ENCODE measurements at regions not wholly inside any gene's neighbourhood (a gene's known extent, or its start where the extent isn't known, plus 50 kb on each side); places are given as distances from the start of the nearest gene placed in this dataset.

GRCh38 chr2:118698564-118698963, 148.9 kb downstream of the EN1 start:
- no peak for DNase-seq (ENCODE audit: low spot score)

DNA sequence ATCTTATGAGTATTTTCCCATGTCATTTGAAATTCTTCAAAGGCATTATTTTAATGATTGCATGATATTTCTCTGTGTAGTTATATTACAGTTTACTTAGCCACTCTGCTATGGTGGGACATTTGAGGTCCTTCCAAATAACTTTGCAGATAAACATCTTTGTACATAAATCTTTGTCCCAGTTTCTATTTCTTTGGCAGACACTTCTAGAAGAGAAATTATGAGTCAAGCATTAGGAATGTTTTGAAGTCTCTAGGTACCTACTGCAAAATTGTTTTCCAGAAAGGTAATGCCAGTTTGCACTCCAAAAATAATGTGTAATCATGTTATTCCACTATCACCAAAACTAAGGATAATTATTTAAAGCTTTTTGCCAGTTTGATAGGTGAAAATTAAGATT, 149.7 kb downstream of the EN1 start:
- DNase-seq (ENCODE audit: low spot score), result no peak

DNA sequence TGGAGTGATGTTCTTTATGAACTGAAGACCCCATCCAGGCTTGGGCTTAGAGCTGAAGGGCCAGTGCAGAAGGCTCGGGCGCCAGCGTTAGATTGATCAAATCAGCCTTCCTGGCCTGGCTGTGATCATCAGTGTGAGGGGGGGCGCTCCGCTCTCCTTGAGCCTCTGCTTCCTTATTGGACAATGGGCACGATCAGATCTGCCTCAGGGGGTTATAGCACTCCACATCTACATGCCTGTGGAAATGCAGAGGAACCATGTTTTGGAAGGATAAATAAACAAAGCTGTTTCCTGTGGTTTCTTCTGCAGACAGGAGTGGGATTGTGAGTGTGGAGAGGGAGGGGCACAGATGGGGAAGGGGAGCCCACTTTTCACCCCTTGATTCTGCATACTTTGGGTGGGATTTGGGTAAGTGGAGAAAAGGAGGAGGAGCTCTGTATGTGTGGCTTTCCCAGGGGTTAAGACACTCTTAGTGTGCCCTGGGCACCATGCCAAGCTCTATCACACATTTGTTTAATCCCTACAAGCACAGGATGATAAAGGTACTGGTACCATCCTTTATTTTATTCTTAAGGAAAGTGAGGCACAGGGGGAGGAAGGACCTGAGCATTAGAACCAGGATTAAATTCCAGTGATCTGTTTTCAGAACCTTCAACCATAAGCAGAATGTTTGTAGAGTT, 150.5 kb downstream of the EN1 start:
- no peak for DNase-seq (ENCODE audit: low spot score)

- DNase-seq (ENCODE audit: low spot score), result no peak
Measured at GRCh38 chr2:118693287-118693822, 154.1 kb downstream of the EN1 start.

DNA sequence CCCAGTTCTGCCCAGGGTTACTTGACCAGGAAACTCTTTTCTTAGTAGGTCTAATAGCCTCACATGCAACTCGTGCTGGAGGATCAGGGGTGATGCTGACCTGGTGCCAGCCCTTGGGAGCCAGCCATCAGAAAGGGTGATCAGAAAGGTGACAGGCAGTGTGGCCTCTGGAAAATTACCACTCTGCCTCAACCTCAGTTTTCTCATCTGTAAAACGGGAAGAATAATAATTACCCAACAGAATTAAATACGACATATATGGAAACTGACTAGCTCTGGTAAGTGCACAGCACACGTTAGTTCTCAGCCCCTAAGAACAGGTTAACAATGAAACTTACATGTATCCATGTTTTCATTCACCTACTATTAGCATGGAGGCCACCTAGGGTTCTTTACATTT, 157.6 kb downstream of the EN1 start:
- DNase-seq (ENCODE audit: low spot score), result no peak

- no peak for DNase-seq (ENCODE audit: low spot score)
Measured at GRCh38 chr2:118689456-118689855, 158.0 kb downstream of the EN1 start.

DNA sequence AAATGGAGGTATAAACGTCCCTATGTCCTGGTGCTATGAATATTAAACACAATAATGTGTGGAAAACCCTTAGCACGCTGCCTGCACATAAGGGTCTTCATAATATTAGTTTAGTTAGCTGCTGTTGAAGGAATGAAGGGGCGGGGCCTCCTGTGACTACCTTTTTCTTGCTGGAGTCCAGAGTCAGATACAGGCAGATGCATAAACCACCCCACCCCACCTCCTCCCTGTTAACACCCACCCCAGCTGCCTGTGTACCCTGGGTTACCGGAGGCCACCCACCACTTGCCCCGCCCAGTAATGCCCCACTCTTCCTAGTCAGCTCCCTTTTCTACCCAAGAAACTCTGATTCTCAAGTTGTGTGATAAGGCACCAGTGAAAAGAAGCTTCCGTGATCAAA, 158.4 kb downstream of the EN1 start:
- DNase-seq (ENCODE audit: low spot score), result no peak

DNA sequence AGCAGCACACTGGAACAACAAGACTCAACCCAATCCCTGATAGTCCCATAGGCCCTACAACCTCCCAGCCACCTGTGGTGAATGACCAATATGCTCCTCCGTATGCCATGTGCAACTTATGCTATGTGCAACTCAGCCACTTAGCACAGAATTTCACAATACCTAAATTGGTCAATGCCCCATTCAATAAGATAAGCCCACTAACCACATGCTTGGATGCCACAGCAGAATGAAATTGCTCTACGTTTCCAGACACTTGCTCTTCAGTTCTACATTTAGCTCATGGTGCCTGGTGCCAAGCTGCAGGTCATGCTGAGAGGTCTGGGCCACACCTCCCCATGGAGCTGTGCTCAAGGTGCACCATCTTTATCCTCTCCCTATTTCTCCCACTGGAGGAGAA, 159.8 kb downstream of the EN1 start:
- no peak for DNase-seq (ENCODE audit: low spot score)

DNA sequence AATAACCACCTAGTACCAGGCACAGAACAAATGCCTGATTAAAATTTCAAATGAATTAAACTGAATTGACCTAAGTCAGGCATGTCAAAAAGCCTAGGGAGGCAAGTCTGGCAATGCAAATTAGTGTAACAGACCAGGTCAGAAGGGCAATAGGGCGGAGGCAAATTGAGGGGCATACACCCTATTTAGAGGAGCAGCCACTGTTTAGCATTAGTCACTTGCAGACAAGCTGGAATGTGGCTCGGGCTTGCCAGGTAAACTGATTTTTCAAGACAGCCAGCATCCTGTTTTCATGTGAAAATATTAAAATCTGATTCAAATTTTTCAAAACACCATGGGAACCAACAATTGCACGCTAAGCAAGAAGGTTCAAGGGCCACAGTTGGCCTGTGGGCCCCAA, 160.3 kb downstream of the EN1 start:
- no peak for DNase-seq (ENCODE audit: low spot score)

DNA sequence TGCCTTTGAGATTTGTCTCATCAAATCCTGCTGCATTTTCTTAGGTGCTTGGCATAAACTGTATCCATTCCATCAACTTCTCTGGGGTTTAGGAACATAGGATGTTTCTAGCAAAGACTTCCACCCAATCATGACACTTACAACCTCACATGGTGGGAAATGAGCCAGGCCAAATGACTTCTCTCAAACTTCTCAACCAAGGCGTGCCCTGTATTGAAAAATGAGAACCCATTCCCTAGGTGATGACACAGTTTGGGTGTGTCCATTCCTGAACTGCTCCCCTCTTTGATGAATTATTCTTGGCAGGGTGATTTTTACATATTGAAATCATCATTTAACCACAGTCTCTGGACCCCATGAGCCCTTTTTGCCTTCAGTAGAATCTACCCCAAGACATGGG, 161.1 kb downstream of the EN1 start:
- no peak for DNase-seq (ENCODE audit: low spot score)

- DNase-seq (ENCODE audit: low spot score), result no peak
Measured at GRCh38 chr2:118683460-118683859, 164.0 kb downstream of the EN1 start.

GRCh38 chr2:118678985-118679384, 168.5 kb downstream of the EN1 start:
- DNase-seq (ENCODE audit: low spot score), result no peak

DNA sequence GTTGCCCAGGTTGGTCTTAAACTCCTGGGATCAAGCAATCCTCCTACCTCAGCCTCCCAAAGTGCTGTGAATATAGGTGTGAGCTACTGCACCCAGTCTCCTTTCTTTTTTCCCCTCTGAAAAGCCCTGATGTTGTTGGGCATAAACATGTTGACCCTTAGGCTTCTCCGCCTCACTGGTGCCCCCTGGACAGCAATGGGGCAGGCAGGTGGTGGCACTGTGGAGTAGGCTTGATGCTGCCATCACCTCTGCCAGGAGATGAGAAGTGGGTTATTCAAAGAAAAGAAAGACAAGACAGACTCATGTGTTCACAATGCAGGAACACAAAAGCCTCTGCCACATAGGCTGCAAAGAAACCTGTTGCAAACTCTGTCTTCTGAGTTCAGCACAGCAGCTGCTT, 169.9 kb downstream of the EN1 start:
- no peak for DNase-seq (ENCODE audit: low spot score)

- no peak for DNase-seq (ENCODE audit: low spot score)
Measured at GRCh38 chr2:118675531-118675930, 171.9 kb downstream of the EN1 start.

GRCh38 chr2:118672571-118673158, 174.8 kb downstream of the EN1 start:
- no peak for DNase-seq (ENCODE audit: low spot score)

DNA sequence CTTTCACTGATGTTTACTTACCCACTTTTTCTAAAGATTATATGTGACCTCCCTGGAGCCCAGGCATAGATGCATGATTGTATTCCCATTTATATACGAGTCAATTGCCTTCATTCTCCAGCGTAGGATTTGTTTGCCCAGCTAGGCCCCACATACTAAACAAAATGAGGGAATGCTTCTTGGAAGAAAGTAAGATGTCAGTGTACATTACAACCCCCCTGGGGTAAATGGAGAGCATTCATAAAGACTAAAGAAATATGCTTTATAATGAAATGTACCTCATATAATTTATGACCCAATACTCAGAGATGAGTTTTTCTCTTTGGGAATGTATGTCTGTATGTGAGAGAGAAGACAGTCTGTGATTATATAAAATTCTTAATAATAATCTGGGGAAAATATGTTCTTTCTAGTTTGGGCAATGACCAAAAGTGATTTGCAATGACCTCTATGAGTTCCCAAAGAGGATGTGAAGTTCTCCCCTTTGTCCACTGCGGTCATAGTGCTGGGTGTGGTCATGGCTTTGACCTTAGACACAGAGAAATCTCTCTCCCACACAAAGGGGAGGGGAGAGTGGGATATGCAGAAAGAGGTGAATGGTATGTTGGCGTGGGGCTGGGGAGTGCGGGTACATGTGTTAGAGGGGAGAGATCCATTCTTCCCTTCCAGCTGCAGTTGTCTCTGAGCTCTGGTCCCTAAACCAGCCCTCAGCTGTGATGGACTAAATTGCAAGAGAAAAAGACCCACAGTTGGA, 175.6 kb downstream of the EN1 start:
- DNase-seq (ENCODE audit: low spot score), result no peak

- DNase-seq (ENCODE audit: low spot score), result no peak
Measured at GRCh38 chr2:118670838-118671237, 176.6 kb downstream of the EN1 start.

- DNase-seq (ENCODE audit: low spot score), result no peak
Measured at GRCh38 chr2:118670276-118670675, 177.2 kb downstream of the EN1 start.

DNA sequence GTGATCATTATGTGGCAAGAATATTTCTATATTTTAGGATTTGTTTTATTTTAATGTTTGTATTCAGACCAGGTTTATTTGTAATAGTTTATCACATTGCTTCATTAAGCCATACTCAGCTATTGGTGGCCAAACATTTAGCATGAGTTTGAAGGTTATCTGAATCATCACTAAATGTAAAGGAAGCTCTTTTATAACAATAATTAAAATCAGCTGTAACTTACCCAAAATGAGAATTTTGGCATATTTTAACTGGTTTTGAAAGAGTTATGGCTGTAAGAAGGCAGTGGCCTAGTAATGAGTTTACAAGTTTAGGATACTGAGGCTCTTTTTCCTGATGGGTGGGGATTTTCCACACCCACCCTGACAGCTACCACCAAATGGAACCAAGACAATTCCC, 177.8 kb downstream of the EN1 start:
- DNase-seq (ENCODE audit: low spot score), result no peak

DNA sequence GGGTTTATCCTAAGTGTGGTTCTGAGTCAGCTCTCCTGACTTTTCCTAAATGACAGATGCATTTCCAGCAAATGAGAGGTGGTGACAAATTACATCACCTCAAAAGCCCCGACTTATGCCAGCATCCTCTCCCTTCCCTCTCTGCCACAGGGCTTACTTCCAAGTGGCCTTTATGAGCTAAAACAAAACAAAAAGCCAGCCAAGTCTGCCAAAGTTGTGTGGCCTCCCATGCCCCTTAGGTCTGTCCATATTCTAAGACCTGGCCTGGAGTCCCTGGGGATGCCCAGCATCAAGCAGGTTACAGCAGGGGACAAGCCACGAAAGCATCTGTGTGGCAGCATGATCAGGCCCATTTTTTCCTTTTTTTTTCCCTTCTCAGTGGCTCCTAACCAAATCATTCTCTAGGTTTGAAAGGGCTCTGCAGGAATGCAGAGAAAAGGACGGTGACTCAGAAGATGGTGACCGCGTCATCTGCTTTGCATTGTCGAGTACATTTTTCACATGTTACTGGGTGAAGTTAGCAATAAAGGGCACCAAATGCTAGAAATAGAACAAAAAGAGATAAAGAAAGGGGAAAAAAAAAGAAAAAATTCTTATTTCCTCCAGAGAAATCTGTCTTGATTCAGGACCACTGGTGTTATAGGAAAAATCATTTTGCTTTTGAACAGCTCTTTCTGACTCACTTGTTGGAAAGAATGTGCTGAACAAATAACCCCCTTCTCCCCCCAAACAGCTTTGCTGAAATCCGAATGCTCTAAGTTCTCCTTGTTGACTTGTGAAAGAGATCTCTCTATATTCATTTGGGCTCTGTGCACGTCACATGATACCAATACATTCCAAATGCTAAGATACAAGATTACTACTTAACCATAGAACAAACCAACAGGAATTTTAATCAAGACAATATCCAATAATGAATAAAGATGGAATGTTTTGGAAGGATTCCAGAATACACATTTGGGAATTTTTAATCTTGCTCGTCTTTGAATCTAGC, 178.7 kb downstream of the EN1 start:
- no peak for DNase-seq (ENCODE audit: low spot score)

DNA sequence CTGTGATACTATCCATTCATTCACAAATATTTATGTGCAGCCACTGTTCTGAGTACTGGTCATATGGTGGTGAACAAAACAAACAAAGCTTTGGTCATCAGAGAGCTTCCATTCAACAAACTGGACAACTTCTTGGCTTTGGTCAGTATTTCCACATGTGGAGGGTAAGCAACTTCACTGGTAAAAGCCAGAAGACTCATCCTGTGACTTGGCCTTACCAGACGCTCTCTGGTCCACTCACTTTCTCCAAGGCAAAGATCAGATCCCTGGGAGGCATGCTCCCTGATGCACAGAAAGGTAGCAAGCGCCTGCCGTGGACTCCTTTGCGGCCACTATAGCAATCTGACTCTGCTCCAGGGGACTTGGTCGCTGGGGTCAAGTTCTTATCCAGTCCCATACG, 179.5 kb downstream of the EN1 start:
- DNase-seq (ENCODE audit: low spot score), result no peak

GRCh38 chr2:118667348-118667747, 180.1 kb downstream of the EN1 start:
- DNase-seq (ENCODE audit: low spot score), result no peak
